ENCODE measurements at regions not wholly inside any gene's neighbourhood (a gene's known extent, or its start where the extent isn't known, plus 50 kb on each side); places are given as distances from the start of the nearest gene placed in this dataset.
"Not testable (repeated sequence)": the region's sequence is repeated elsewhere in the genome, so short reads cannot be mapped to it uniquely, and the experiment has no call there.

DNA sequence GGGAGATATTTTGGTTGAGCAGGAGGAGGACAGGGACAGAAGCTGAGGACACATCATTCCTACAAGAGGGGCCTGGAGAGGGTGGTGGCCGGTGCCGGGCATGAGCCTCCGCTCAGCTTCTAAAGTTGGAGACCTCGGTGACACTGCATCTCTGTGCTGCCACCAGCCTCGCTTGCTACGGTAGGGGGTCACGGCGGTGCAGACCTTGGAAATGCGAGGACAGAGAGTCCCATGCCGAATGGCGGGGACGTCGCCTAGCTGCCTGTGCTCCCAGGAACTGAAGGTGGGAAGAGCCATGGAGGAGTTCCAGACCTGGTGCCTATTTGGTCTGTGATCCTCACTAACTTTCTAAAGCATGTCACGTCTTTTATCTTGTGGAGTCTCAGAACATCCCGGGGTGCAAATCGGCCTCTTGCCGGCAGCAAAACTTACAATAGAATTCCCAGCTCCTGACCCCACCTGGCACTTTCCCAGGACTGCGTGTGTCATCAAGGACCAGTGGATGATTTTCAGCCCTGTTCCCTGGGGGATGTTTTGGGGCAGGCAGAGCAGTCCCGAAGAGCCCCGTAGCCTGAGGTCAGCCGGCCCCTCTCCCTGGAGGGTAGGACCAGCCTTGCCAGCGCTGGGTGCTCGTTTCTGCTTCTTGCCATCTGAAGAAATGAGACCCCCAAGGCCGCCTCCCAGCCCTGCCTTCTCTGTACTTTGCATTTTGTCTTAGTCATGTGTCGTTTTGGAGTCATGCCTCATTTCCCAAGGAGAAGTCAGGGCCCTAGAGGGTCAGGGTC lies 205.8 kb upstream of the SHH start:
- DNase-seq (ENCODE audit: low spot score): no peak

- DNase-seq (ENCODE audit: low spot score): no peak
Observed at GRCh38 chr7:156017431-156017830, 205.2 kb upstream of the SHH start.

- no peak for DNase-seq (ENCODE audit: low spot score)
Observed at GRCh38 chr7:156015237-156016020, 203.2 kb upstream of the SHH start.

- no peak for DNase-seq (ENCODE audit: low spot score)
Observed at GRCh38 chr7:156014808-156015207, 202.5 kb upstream of the SHH start.

DNA sequence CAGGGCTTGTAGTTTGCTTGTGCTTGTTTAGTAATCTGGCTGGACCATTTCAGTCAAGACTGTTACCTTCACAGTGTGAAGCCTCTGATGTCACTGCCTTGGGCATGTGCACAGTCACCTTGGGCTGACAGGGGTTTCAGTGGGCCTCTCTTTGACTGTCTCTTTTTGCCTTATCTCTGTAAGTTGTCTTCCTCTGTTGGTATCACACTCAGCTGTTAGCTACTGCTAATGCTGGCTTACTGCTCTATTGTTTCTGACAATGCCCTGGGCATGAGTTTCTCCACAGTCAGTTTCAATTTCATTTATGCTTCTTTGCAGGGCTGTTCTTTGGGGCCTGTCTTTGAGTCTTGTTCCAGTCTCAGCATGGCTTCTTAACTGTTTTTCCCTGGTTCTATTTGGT lies 201.9 kb upstream of the SHH start:
- DNase-seq (ENCODE audit: low spot score): no peak

DNA sequence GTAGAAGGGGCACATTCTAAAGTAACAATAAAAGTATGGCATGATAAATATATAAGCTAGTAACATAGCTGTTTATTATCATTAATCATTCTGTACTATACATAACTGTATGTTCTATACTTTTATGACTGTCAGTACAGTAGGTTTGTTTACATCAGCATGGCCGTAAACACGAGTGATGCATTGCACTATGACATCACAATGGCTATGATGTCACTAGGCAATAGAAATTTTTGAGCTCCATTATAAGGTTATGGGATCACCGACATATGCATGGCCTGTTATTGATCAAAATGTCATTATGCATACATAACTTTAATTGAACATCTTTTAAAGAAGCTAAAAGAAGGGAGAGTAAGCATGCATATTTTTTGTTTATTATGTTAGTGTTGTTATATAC lies 200.1 kb upstream of the SHH start:
- DNase-seq (ENCODE audit: low spot score): no peak

DNA sequence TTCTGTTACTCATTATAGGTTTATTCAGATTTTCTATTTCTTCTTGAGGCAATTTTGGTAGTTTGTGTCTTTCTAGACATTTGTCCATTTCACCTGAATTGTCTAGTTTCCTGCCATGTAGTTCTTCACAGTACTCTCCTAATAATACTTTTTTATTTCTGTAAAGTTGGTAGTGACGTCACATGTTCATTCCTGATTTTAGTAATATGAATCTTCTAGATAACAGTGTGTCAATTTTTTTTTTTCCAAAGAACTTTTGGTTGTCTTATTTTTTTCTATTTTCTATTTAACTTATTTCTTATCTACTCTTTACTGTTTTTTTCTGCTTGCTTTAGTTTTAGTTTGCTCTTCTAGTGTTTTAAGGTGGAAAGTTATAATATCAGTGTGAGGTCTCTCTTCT lies 197.3 kb upstream of the SHH start:
- no peak for DNase-seq (ENCODE audit: low spot score)

DNA sequence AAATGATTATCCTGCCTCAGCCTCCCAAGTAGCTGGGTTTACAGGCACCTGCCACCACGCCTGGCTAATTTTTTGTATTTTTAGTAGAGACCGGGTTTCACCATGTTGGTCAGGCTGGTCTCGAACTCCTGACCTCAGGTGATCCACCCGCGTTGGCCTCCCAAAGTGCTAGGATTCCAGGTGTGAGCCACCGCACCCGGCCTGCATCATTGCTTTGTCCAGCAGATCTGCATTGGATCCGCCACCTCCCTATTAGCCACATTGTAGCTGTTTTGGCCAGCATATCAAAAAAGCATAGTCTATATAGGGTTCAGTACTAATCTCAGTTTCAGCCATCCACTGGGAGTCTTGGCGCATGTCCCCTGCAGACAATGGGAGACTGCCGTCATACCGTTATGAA lies 194.6 kb upstream of the SHH start:
- DNase-seq (ENCODE audit: low spot score): not testable (repeated sequence)

DNA sequence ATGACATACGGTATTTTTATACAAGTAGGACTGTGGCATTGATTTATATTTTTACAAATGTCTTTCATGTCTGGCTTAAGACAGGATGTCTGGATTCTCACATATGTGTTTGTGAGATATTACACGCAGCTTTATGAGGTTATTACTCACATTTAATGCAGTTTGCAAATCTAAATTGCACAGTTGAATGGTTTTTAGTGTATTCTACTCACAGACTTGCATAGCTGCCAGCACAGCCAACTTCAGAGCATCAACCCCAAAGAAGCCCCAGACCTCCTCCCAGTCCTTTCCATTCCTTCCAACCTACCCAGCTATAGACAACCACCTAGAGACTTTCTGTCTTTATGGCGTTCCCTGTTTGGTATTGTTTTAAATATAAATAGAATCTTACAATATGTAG lies 193.8 kb upstream of the SHH start:
- no peak for DNase-seq (ENCODE audit: low spot score)

DNA sequence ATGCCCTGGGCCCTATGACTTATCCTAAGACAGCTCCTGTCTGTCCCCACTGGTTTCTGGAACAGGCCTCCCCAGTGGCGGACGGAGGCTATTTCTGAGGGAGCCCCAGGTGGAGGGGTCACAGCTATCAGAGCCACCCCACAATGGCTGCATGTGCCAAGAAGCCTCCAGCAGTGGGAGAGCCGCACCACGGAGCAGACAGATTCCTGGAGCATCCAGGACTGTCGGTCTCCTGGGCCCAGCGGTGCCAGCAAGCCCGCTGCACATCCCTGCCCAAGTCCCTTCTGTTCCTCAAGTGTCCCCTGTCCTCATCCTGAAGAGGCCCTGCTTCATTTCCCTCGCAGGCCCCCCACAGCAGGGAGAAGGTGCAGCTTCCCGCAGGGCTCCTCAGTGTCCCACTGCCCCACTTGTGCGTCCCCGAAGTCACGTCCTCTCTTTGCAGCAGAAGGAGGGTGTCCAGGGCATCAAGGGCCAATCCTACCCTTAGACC lies 193.0 kb upstream of the SHH start:
- DNase-seq (ENCODE audit: low spot score): no peak

GRCh38 chr7:156004265-156005201 lies 192.3 kb upstream of the SHH start:
- DNase-seq (ENCODE audit: low spot score): no peak

- DNase-seq (ENCODE audit: low spot score): no peak
Observed at GRCh38 chr7:156003220-156004162, 191.2 kb upstream of the SHH start.

GRCh38 chr7:156002362-156003066 lies 190.3 kb upstream of the SHH start:
- no peak for DNase-seq (ENCODE audit: low spot score)

DNA sequence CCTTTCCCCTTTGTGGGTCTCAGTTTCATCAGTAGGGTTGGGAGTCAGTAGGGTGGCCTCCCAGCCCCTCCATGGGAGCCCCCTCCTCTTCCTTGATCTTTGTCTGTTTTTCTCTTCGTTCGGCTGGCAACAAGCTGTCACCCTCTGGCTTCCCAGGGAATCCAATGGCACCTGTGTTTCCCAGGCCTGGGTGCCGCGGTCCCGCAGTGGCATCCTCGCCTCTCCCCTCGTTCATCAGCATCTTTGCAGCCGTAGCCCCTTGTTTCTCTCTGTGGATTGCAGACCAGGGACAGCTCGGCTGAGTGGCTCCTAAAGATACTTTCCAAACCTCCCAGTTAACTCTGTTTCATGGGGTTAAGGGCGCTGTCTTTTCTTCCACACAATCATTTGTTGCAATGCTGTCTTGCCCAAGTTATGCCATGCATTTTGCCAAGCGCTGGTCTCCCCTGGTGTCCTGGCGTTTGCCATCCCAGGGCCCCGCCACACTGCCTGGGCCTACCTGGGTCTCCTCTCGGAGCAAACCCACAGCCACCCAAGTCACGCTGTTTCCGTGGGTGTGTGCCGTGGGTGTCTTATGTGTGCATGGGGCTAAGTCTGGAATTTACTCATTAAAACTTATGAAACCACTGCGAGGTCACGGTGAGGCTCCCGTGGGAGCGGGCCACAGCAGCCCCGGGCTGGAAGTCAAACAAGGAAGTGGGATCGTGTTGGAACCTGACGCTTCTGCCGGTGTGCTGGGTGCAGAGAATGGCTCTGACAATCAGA lies 189.4 kb upstream of the SHH start:
- DNase-seq (ENCODE audit: low spot score): no peak

DNA sequence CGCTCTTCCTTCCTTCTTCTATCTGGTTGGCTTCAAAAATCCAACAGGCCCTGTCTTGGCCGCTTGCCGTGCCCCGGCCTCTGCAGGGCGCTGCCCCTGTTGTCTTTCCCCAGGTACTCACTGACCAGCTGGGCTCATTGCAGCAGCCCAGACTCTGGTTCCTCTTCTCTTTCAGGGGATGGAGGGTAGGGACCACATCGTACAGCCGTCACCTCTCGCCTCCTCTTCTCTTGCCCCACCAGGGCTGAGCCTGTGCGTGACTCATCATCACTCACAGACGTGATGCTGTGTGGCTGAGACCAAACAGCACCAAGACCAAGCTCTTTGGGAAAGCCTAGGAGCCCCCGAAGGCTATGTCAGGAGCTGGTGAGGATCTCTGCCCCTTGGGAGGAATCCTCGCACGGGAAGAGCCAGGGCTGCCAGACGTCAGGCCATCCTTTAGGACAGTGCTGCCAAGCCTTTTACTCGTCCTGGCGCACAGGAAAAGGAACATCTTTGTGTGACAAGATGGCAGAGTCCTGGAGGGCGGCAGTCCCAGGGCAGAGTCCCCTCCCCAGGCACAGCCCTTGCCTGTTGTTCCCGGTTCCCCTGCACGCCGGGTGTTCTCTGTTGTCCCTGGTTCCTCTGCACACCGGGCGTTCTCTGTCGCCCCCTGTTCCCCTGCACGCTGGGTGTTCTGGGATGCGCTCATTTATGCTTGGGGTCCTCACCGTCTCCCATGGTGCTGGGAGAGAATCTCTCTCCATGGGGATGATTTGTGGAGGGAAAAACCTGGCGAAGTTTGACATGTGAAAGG lies 188.5 kb upstream of the SHH start:
- DNase-seq (ENCODE audit: low spot score): no peak

- no peak for DNase-seq (ENCODE audit: low spot score)
Observed at GRCh38 chr7:155999631-156000489, 187.6 kb upstream of the SHH start.

All from umbilical cord (tissue), 1 donor.